Right cardiac atrium (tissue), 5 donors: ENCODE measurements at regions not wholly inside any gene's neighbourhood (a gene's known extent, or its start where the extent isn't known, plus 50 kb on each side); places are given as distances from the start of the nearest gene placed in this dataset.
"Not testable (repeated sequence)": the region's sequence is repeated elsewhere in the genome, so short reads cannot be mapped to it uniquely, and the experiment has no call there.

Experiments
- ATAC-seq, 2 donors: fragments of 200-7000 bp; cut with Tn5 transposase; one replicate each; pipeline versions ENCODE4 v1.8.0 to v1.9.1; 2020; ENCODE audit warnings: moderate library complexity in 2 of 2, mild to moderate bottlenecking in 1 of 2
- DNase-seq, 3 donors: peaks; one replicate each; pipeline ENCODE4 v3.0.0-alpha.2; 2020
- H3K27ac ChIP-seq: one replicate; pipeline ENCODE4 v1.5.1; 2013; ENCODE audit warnings: mild to moderate bottlenecking, low read length, control low read depth, moderate library complexity
- H3K27me3 ChIP-seq: one replicate; pipeline ENCODE4 v1.6.1; 2013; ENCODE audit not compliant: control insufficient read depth, insufficient read depth
- H3K4me1 ChIP-seq: one replicate; pipeline ENCODE4 v1.6.1; 2013; ENCODE audit warnings: low read length; ENCODE audit not compliant: control insufficient read depth, insufficient read depth
- H3K4me3 ChIP-seq: one replicate; pipeline ENCODE4 v1.5.1; 2013; ENCODE audit warnings: low read length, control low read depth
- H3K9me3 ChIP-seq: one replicate; pipeline ENCODE4 v1.6.1; 2013; ENCODE audit warnings: low read length; ENCODE audit not compliant: control insufficient read depth
- WGBS: extraction: QIAGEN DNeasy Blood & Tissue Kit; methylation state at CpG from one replicate; pipeline ENCODE4 v1.1.7; 2013; 5-methylcytosine and 5-hydroxymethylcytosine counted together
- intact Hi-C, 4 donors: fragments of 100-400 bp; cut with DNase I; formaldehyde crosslinking; loops; one replicate each; pipeline versions ENCODE4 v1.11.0 to v1.14.0; 2022 to 2023
- donor health status: healthy with polysubstance abuse.
- donor health status: DM: no; HTN: yes; CAD: no.
- donor health status: DM: no; HTN: no; CAD: no.
- donor health status: DM: no; HTN: yes; CAD: no; lungs with severe emphysema.
- donor health status: DM: yes; HTN: yes; CAD: no.

GRCh38 chr11:46223252-46223513 is 54.3 kb upstream of the CREB3L1 start:
- Histone ChIP-seq H3K4me1 (no peaks in the 10 kb centered on the region), H3K27ac (no peak overlapping the region), H3K27me3 (no peaks in the 10 kb centered on the region), H3K9me3 (no peaks in the 10 kb centered on the region), H3K4me3 (no peak overlapping the region)
- ATAC-seq = no peak
- 76% methylated on average over 4 of the region's 4 CpGs for WGBS
- intact Hi-C loops = no loop called here
- no peak for DNase-seq

GRCh38 chr11:46222490-46223251 is 54.8 kb upstream of the CREB3L1 start:
- Histone ChIP-seq H3K4me3 (no peak overlapping the region), H3K27me3 (no peaks in the 10 kb centered on the region), H3K4me1 (no peaks in the 10 kb centered on the region), H3K9me3 (no peaks in the 10 kb centered on the region), H3K27ac (no peak overlapping the region)
- DNase-seq (no peak), ATAC-seq (no peak)
- WGBS = 65% methylated on average over 5 of the region's 5 CpGs
- intact Hi-C loops = no loop called here

- no peak overlapping the region for H3K27ac ChIP-seq
- no peaks in the 10 kb centered on the region for H3K9me3 ChIP-seq
- ATAC-seq (no peak), DNase-seq (no peak)
- no peaks in the 10 kb centered on the region for H3K4me1 ChIP-seq
- no peaks in the 10 kb centered on the region for H3K27me3 ChIP-seq
- no peak overlapping the region for H3K4me3 ChIP-seq
- 79% methylated on average over 3 of the region's 3 CpGs for WGBS
- intact Hi-C loops = no loop called here
These were observed 57.1 kb upstream of the CREB3L1 start for GRCh38 chr11:46220313-46220712.

GRCh38 chr11:46216765-46217089 is 60.7 kb upstream of the CREB3L1 start:
- H3K27me3 ChIP-seq = no peaks in the 10 kb centered on the region
- no peak overlapping the region for H3K27ac ChIP-seq
- H3K4me1 ChIP-seq = no peaks in the 10 kb centered on the region
- intact Hi-C loops = no loop called here
- no peak overlapping the region for H3K4me3 ChIP-seq
- ATAC-seq (no peak), DNase-seq (no peak)
- 84% methylated on average over 6 of the region's 6 CpGs for WGBS
- no peaks in the 10 kb centered on the region for H3K9me3 ChIP-seq

DNA sequence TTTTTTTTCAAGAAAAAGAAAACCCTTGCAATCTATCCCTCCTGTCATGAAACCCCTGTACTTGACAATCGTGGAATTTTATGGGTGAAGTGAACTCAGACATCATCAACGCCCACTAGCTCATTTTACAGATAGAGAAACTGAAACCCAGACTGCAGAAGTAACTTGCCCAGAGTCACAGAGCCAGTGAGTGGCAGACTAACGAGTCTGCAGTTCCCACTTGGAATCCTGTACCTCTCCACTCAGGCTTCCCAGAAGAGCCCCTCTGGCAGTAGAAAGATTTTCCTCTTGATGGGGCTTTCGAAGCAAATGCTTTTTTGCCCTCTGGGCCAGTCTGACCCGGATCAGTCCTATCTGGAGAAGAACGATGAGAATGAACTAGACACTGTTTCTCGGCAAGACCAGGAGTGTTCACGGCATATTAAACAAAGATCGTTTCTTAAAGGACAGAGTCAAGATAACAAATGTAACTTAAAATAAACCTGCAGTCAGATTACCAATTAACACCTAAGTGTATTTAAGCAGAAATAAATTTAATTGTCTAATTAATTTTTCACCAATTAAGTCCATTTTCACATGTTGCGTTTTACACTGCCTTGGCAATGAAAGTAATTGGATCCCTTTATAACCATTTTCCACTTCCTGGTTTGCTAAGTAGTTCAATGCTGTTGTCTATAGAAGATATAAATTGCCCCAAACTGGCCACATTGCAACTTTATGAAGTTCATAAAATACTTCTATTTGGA is 61.3 kb upstream of the CREB3L1 start:
- Histone ChIP-seq H3K27ac (no peak overlapping the region), H3K4me3 (peak overlapping the region; percentile 60), H3K4me1 (no peaks in the 10 kb centered on the region), H3K9me3 (no peaks in the 10 kb centered on the region), H3K27me3 (no peaks in the 10 kb centered on the region)
- DNase-seq (no peak), ATAC-seq (peak; percentile 54 to 72)
- 43% methylated on average over 10 of the region's 10 CpGs for WGBS
- intact Hi-C loops = no loop called here

- intact Hi-C loops = no loop called here
- ATAC-seq (no peak), DNase-seq (no peak)
- WGBS = 95% methylated on average over 10 of the region's 10 CpGs
- Histone ChIP-seq H3K4me3 (no peak overlapping the region), H3K9me3 (no peaks in the 10 kb centered on the region), H3K27me3 (no peaks in the 10 kb centered on the region), H3K4me1 (no peaks in the 10 kb centered on the region), H3K27ac (no peak overlapping the region)
These were observed 62.1 kb upstream of the CREB3L1 start for GRCh38 chr11:46215208-46215931.

GRCh38 chr11:46212720-46213119 is 64.7 kb upstream of the CREB3L1 start:
- Histone ChIP-seq H3K27me3 (no peaks in the 10 kb centered on the region), H3K9me3 (no peaks in the 10 kb centered on the region)
- intact Hi-C loops = no loop called here

DNA sequence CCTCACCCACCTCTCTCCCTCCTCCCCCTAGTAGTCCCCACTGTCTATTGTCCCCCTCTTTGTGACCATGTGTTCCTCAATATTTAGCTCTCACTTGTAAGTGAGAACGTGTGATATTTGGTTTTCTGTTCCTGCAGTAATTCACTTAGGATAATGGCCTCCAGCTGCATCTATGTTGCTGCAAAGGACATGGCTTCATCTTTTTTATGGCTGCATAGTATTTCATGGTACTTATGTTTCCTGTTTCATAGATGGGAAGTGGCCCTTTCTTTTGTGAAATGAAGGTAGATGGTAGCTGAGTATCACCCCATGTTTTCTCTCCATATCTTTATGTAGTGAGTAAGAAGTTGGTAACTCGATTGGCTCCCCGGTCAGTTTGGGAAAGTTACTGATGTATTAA is 66.6 kb upstream of the CREB3L1 start:
- ATAC-seq = no peak

More at GRCh38 chr11:46212720-46213119, 64.7 kb upstream of the CREB3L1 start:
- no peak overlapping the region for H3K4me3 ChIP-seq
- 73% methylated on average over 3 of the region's 3 CpGs for WGBS
- ATAC-seq (no peak), DNase-seq (no peak)
- no peak overlapping the region for H3K27ac ChIP-seq
- no peaks in the 10 kb centered on the region for H3K4me1 ChIP-seq

DNA sequence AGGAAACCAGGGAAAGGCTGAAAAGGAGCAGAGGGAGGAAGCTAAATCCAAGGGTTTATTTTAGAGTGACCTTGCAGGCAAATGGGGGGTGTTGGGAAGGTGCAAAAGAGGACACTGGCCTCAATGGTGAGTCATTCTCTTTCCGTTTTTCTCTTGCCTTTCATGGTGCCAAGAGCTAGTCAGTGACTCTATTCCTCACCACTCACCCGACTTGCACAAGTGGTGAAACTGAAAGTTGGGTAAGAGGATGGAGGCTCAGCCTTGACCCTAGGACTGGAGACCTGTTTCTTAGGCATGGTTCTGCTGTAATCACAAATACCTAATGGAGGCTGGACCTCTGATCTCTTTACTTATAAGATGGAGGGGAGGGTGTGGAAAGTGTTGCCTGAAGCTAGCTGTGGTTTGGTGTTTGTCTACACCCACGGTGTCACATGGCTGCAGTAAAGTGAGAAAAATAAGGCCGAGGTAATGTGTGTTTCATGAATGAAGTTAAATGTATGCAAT is 67.3 kb upstream of the CREB3L1 start:
- no peak overlapping the region for H3K4me3 ChIP-seq
- peak in 1 of 2 donors; percentile 34 for ATAC-seq

More for the DNA sequence above, 66.6 kb upstream of the CREB3L1 start:
- Histone ChIP-seq H3K27me3 (no peaks in the 10 kb centered on the region), H3K4me1 (no peaks in the 10 kb centered on the region), H3K27ac (no peak overlapping the region), H3K4me3 (no peak overlapping the region), H3K9me3 (no peaks in the 10 kb centered on the region)
- WGBS = 84% methylated on average over 3 of the region's 3 CpGs
- intact Hi-C loops = no loop called here
- DNase-seq = no peak

GRCh38 chr11:46209624-46210023 is 67.8 kb upstream of the CREB3L1 start:
- intact Hi-C loops, DNase-seq, H3K27me3 ChIP-seq, H3K4me1 ChIP-seq, H3K27ac ChIP-seq, H3K9me3 ChIP-seq, H3K4me3 ChIP-seq, ATAC-seq: not testable (repeated sequence)
- 67% methylated on average over 5 of the region's 5 CpGs for WGBS

More for the DNA sequence above, 67.3 kb upstream of the CREB3L1 start:
- Histone ChIP-seq H3K27me3 (no peaks in the 10 kb centered on the region), H3K27ac (no peak overlapping the region), H3K9me3 (no peaks in the 10 kb centered on the region), H3K4me1 (no peaks in the 10 kb centered on the region)
- WGBS = 57% methylated on average over 4 of the region's 4 CpGs
- no peak for DNase-seq
- intact Hi-C loops = no loop called here

DNA sequence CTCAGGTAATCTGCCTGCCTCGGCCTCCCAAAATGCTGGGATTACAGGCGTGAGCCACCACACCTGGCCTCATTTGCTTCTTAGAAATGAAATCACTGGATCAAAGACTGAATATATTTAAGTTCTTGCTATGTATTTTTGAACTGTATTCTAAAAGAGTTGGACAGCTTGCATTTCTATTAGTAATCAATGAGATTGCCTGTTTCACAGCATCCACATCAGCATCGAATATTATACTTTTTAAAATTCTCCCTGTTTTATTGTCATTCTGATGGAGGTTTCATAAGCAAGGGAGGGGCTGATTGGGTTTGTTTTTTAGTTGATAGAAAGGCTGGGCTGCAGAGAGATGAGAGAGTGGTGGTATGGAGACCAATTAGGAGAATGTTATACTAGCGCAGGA is 68.7 kb upstream of the CREB3L1 start:
- 98% methylated on average over 4 of the region's 4 CpGs for WGBS

More for the DNA sequence above, 68.7 kb upstream of the CREB3L1 start:
- DNase-seq = no peak
- H3K27me3 ChIP-seq = no peaks in the 10 kb centered on the region
- intact Hi-C loops = no loop called here
- H3K27ac ChIP-seq = no peak overlapping the region
- ATAC-seq = no peak
- no peaks in the 10 kb centered on the region for H3K4me1 ChIP-seq
- H3K9me3 ChIP-seq = no peaks in the 10 kb centered on the region
- H3K4me3 ChIP-seq = no peak overlapping the region
